ENCODE measurements at regions not wholly inside any gene's neighbourhood (a gene's known extent, or its start where the extent isn't known, plus 50 kb on each side); places are given as distances from the start of the nearest gene placed in this dataset.

GRCh38 chr2:129722306-129723019, 257.0 kb upstream of the RAB6C start:
- no peak for DNase-seq (ENCODE audit: low read depth in 3 of 3, low spot score in 1 of 3)

DNA sequence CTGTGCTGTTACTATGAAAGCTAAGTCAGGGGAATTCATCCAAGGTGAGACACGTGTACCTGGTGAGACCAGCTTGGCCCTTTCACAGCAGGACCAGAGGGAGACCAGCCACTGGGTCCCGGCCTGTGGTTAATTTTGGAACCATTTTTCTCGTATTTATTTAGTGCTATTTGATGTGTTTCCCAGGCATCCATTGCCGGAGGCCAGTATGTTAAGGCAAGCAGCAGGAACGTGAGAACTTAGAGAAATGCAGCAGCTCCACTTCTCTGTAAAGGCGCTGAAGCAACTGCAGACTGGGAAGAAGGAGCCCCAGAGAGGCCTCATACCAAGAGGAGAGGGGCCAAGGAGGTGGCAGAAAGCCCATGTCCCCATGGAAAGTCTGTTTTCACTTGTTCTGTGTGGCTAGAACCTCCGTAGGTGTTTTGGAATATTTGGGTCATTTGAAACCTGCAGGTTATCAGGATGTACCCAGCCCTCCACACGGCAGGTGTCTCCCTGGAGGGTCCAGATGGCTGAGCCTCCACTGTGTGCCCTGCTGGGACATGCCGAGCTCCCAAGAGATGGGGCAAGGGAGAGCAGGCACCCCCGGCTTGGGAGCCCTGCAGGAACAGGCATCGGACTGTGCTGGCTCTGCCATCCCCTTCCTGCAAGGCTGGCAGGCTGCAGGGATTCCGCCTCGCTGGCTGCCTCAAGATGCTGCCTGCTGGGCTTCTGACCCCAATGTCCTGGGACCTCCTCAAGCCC, 256.0 kb upstream of the RAB6C start:
- DNase-seq (ENCODE audit: low read depth in 3 of 3, low spot score in 1 of 3): no peak

DNA sequence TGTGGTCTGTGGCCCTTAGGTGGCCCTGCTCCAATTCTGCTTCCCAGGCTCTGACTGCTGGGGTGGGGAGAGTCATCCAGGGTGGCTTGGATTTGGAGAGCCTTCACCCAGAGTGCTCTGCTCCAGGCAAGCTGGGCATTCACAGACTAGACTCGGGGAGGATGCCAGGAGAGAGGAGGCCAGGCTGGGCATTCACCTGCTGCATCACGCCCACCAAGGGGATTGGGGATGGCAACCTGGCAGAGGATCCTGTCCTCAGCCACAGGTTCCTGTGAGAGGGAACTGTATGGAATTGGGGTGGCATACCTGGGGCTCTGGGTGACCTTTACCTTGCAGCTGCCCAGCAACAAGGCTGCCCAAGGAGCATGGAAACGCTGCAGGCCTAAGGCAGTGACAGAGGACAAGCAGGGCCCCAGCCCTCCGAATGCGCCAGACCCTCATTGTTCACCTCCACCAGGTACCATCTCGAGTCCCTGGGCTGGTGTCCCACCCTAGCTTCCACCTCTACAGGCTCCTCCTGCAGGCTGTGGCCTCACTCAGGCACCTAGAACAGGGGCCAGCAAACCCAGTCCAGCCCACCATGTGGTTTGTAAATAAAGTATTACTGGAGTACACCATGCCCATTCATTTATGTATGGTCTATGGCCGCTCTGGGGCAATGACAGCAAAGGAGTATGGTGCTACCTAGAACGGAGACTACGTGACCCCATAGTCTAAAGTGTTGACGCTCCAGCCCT, 255.3 kb upstream of the RAB6C start:
- DNase-seq (ENCODE audit: low read depth in 3 of 3, low spot score in 1 of 3): no peak

DNA sequence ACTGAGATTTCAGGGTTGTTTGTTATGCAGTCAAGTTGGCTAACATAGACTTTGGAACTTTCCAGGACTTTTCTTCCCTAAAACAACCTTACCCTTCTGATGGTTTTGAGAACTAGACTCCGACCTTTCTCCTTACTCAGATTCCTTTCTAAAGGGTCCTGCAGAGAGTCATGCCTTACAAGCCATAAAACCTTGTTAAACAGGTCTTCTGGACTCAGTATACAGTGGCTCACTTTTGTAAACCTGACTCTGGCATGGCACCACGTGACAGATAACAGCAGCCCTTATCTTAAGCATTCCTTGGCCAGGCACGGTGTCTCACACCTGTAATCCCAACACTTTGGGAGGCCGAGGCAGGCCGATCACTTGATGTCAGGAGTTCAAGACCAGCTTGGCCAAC, 253.2 kb upstream of the RAB6C start:
- DNase-seq (ENCODE audit: low read depth in 3 of 3, low spot score in 1 of 3): no peak

DNA sequence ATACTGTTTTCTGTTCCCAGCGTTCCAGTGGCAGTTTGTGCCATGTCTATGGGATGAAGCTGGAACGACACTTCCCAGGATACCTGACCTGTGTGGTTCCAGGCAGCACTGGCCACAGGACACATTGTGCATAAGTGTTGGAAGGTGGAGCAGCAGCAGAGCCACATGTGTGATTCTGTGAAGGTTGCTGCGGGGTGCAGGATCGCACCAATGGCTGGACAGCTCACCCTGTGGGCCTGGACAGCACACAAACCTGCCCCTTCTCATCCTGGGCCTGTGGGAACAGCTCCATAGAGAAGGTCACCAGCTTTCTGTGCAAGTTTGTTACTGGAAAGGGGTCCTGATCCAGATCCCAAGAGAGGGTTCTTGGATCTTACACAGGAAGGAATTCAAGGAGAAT, 252.2 kb upstream of the RAB6C start:
- no peak for DNase-seq (ENCODE audit: low read depth in 3 of 3, low spot score in 1 of 3)

- DNase-seq (ENCODE audit: low read depth in 3 of 3, low spot score in 1 of 3): no peak
Observed at GRCh38 chr2:129728035-129728972, 251.2 kb upstream of the RAB6C start.

GRCh38 chr2:129729011-129729410, 250.5 kb upstream of the RAB6C start:
- DNase-seq (ENCODE audit: low read depth in 3 of 3, low spot score in 1 of 3): no peak

- no peak for DNase-seq (ENCODE audit: low read depth in 3 of 3, low spot score in 1 of 3)
Observed at GRCh38 chr2:129729646-129730045, 249.8 kb upstream of the RAB6C start.

DNA sequence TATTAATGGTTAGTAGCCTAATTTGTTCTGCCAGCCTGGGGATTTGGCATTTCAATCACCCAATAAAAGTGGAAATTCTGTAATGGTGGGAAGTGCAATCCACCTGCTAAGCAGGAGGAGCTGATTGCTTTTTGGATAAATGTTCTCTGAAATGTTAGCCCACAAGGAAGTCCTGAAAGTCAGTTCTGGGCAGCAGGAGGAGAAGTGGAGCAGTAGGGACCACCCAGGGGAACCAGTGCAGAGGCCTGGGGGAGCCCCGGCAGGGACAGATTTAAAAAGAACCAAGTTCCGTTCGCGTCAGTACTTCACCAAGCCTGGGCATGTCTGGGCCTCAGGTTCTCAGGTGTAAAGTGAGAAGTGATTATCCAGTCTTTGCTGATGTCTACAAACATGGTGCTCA, 248.5 kb upstream of the RAB6C start:
- DNase-seq (ENCODE audit: low read depth in 3 of 3, low spot score in 1 of 3): no peak

- no peak for DNase-seq (ENCODE audit: low read depth in 3 of 3, low spot score in 1 of 3)
Observed at GRCh38 chr2:129731907-129732629, 247.4 kb upstream of the RAB6C start.

GRCh38 chr2:129732630-129733026, 246.8 kb upstream of the RAB6C start:
- no peak for DNase-seq (ENCODE audit: low read depth in 3 of 3, low spot score in 1 of 3)

DNA sequence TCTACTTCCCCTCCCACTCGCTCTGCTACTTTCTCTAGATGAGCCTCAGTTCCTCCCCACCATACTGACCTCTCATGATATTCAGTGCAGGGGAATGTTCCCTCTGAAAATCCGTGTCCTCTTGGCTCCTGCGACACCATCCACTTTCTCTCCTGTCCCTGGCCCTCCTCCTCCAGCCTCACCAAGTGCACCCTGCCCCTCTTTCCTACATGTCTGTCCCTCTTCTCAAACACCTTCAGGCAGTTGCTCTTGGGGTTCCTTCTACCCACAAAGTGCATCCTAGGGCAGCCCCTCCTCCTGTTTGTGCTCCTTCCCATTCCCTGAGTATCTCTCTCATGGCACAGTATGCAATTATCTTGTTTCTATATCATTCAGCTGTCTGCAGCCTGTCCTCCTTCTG, 246.4 kb upstream of the RAB6C start:
- DNase-seq (ENCODE audit: low read depth in 3 of 3, low spot score in 1 of 3): no peak

DNA sequence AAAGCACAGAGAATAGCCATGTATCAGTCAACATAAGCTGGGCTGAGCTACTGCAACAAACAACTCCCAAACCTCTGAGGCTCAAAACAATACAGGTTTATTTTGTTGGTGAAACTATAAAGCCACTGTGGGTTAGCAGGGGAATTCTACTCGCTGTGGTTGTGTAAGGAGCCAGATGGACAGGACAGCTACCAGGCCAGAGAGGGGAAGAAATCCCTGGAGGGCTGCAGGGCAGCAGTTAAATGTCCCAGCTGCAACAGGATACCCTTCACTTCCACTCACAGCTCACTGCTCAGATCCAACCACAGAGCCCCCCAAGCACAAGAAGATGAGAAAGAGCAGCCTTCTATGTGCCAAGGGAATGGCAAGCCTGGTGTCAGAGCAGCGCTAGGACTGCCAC, 245.9 kb upstream of the RAB6C start:
- DNase-seq (ENCODE audit: low read depth in 3 of 3, low spot score in 1 of 3): no peak

GRCh38 chr2:129734343-129735034, 245.0 kb upstream of the RAB6C start:
- no peak for DNase-seq (ENCODE audit: low read depth in 3 of 3, low spot score in 1 of 3)

DNA sequence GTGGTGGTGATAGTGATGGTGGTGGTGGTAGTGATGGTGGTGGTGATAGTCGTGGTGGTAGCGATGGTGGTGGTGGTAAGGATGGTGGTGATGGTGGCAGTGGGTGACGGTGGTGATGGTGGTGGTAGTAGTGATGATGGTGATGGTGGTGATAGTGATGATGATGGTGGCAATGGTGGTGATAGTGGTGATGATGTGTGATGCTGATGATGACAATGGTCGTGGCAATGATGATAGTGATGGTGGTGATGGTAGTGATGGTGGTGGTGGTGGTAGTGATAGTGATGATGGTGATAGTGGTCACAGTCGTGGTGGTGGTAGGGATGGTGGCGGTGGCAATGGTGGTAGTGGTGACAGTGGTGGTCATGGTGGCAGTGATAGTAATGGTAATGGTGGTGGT, 243.9 kb upstream of the RAB6C start:
- no peak for DNase-seq (ENCODE audit: low read depth in 3 of 3, low spot score in 1 of 3)

DNA sequence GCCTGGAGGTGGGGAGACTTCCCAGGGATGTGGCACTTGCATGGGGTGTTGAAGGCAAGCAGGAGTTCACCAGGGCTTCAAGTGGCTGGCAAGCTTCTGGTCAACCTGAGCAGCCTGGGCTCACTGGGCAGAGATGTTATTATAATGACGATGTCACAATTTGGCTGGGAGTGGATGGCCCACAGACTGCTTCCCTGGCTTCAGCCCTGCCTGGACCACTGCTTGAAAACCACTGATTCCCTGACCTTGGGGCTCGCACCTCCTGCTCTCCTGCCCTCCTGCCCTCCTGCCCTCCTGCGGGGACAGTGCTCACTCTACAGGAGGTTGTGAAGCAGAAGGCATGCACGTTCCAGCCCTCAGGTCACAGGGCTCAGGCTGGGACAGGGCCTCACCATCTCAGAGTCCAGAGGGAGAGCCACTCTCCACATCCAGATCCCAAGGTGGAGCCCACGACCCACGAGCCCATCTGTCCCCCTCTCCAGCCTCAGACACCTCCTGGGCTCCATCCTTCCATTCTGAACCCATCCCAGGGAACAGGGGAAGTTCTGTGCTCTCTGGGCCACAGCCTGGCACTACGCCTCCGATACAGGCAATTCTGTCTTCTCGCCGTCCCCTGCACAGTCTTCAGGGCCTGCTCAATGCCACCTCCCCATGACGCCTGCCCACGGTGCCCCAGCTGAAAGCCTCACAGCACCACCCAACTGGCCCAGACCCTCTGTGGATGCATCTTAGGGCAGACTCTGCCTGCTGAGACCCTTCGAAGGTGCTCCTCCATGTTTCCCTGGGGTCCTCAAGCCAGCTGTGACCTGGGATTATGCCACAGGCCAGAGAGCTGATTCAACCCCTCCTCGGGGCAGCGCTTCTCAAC, 241.6 kb upstream of the RAB6C start:
- DNase-seq (ENCODE audit: low read depth in 3 of 3, low spot score in 1 of 3): no peak

DNA sequence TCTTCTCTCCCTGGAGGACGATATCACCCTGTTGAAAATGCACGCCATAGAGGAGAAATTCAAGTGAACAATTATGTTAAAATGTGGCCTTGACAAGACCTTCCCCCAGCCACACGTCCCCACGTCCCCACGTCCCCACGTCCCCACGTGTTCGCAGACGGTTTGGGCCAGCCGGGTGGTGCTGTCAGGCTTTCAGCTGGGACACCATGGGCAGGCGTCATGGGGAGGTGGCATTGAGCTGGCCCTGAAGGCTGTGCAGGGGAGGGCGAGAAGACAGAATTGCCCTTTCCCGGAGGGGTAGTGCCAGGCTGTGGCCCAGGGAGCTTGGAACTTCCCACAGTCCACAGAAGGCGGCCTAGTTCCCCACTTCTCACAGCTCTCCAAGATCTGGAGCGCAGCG, 240.7 kb upstream of the RAB6C start:
- DNase-seq (ENCODE audit: low read depth in 3 of 3, low spot score in 1 of 3): no peak

- DNase-seq (ENCODE audit: low read depth in 3 of 3, low spot score in 1 of 3): no peak
Observed at GRCh38 chr2:129740504-129740903, 239.0 kb upstream of the RAB6C start.

DNA sequence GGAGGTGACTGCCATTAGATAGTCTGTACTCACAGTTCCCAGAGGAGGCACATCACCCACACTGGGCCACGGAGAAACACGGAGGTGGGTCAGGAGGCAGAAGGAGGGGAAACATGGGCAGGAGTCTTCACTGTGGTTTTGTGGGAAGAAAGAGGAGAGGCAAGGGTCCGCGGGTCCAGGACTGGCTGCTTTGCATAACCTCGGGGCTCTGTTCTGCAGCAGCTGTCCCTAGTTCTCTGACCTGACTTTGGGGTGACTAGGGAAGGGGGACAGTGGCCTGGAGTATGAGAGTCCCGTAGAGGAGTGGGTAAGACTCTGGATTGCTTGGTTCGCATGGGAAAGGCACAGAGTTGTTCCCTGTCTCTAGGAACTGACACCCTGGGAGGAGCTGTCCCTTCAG, 238.3 kb upstream of the RAB6C start:
- no peak for DNase-seq (ENCODE audit: low read depth in 3 of 3, low spot score in 1 of 3)

Measured in stimulated activated CD4-positive, alpha-beta T cell treated with anti-CD3 and anti-CD28 coated beads, TNF-alpha, amount 100 ng/mL, for 1 hour (primary cell).